ENCODE measurements at regions not wholly inside any gene's neighbourhood (a gene's known extent, or its start where the extent isn't known, plus 50 kb on each side); places are given as distances from the start of the nearest gene placed in this dataset.

DNA sequence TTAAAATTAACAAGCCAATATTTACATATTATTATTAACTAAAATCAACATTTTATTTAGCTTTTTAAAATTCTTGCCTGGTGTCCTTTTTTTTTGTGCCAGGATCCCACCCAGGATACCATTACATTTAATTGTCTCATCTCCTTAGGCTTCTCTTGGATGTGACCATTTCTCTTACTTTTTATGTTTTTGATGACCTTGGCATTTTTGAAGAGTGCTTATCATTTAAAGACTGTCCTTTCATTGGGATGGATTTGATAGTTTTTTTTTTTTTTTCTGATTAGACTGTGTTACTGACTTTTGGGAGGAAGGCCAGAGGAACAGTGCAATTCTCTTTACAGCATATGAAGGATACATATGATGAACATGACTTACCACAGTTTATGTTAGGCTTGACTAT lies 181.4 kb upstream of the SMIM30 start:
- no peak for TF ChIP-seq CTCF (IDR thresholded peaks at IDR 0.05)
- no peak for TF ChIP-seq EP300 (IDR thresholded peaks at IDR 0.05)
- no peak for TF ChIP-seq POLR2AphosphoS5 (IDR thresholded peaks at IDR 0.05)
- no peak for TF ChIP-seq POLR2A (IDR thresholded peaks at IDR 0.05)

All from suprapubic skin (tissue), 4 donors.